Common myeloid progenitor, CD34-positive (primary cell): ENCODE measurements at regions not wholly inside any gene's neighbourhood (a gene's known extent, or its start where the extent isn't known, plus 50 kb on each side); places are given as distances from the start of the nearest gene placed in this dataset.

Experiments
- CTCF ChIA-PET: fragments of 350-600 bp; sonication (Branson Sonifier 250); formaldehyde crosslinking; loops from one replicate; lab custom pipeline; 2021; ENCODE audit warnings: antibody characterized with exemption; lab: Charles Lee
- POLR2A ChIA-PET: fragments of 350-600 bp; sonication (Branson Sonifier 250); formaldehyde crosslinking; loops from one replicate; lab custom pipeline; 2021; ENCODE audit warnings: antibody characterized with exemption; lab: Charles Lee
- DNase-seq, 3 donors: peaks; one replicate each; pipeline versions ENCODE4 v3.0.0 to v3.0.0-alpha.2; 2013
- H3K27ac ChIP-seq, 2 experiments: 1 replicate in 1 of 2; 2 replicates in 1 of 2; pipeline ENCODE4 v1.7.0; 2013; ENCODE audit warnings: inconsistent platforms in 2 of 2, low read length in 2 of 2, mild to moderate bottlenecking in 2 of 2, low read depth in 1 of 2, moderate library complexity in 1 of 2; ENCODE audit not compliant: severe bottlenecking in 2 of 2, insufficient read depth in 1 of 2, poor library complexity in 1 of 2
- H3K27me3 ChIP-seq, 5 experiments: replicated peaks in 2 of 5; 1 replicate in 3 of 5; 2 replicates in 2 of 5; pipeline versions ENCODE4 v1.6.1 to v1.7.0; 2013; ENCODE audit warnings: low read length in 4 of 5, mild to moderate bottlenecking in 2 of 5, moderate library complexity in 2 of 5, inconsistent platforms in 1 of 5; ENCODE audit not compliant: insufficient read depth in 5 of 5, control insufficient read depth in 4 of 5
- H3K36me3 ChIP-seq, 4 experiments: 1 replicate in 2 of 4; 2 replicates in 2 of 4; pipeline versions ENCODE4 v1.6.1 to v1.7.0; 2013; ENCODE audit warnings: low read length in 3 of 4, control low read depth in 1 of 4, mild to moderate bottlenecking in 1 of 4; ENCODE audit not compliant: control insufficient read depth in 4 of 4, insufficient read depth in 4 of 4
- H3K4me1 ChIP-seq, 4 experiments: 1 replicate in 3 of 4; 2 replicates in 1 of 4; pipeline versions ENCODE4 v1.6.1 to v1.7.1; 2013; ENCODE audit warnings: low read length in 3 of 4, mild to moderate bottlenecking in 3 of 4, control low read depth in 1 of 4, inconsistent platforms in 1 of 4, moderate library complexity in 1 of 4; ENCODE audit not compliant: control insufficient read depth in 4 of 4, insufficient read depth in 4 of 4; ENCODE audit errors: control extremely low read depth in 1 of 4
- H3K4me3 ChIP-seq, 7 experiments: 1 replicate in 4 of 7; 2 replicates in 3 of 7; pipeline versions ENCODE4 v1.5.1 to v1.7.0; 2013; ENCODE audit warnings: mild to moderate bottlenecking in 7 of 7, low read length in 6 of 7, moderate library complexity in 6 of 7, inconsistent platforms in 2 of 7, low read depth in 2 of 7, control low read depth in 1 of 7; ENCODE audit not compliant: insufficient read depth in 4 of 7, control insufficient read depth in 1 of 7; ENCODE audit errors: extremely low read depth in 1 of 7
- H3K9me3 ChIP-seq, 5 experiments: 1 replicate in 4 of 5; 2 replicates in 1 of 5; pipeline versions ENCODE4 v1.6.1 to v1.7.1; 2013; ENCODE audit warnings: low read length in 4 of 5, mild to moderate bottlenecking in 2 of 5, inconsistent platforms in 1 of 5, low read depth in 1 of 5, moderate library complexity in 1 of 5; ENCODE audit not compliant: control insufficient read depth in 4 of 5, insufficient read depth in 2 of 5; ENCODE audit errors: control extremely low read depth in 1 of 5
- WGBS: methylation state at CpG from one replicate; pipeline ENCODE4 v1.1.5; 2013; ENCODE audit not compliant: insufficient coverage; 5-methylcytosine and 5-hydroxymethylcytosine counted together

- no peaks in the 10 kb centered on the region for H3K9me3 ChIP-seq
- H3K4me1 ChIP-seq, result peaks cover 3 to 28% (median 5%) of the 10 kb centered on the region in 4 experiments
- DNase-seq, result no peak
- ChIA-PET CTCF (interaction anchor here (0.8 to 11.8 kb wide), 7 partner anchors 13 to 416 kb away, joined by 3 to 414 read pairs (median 3); no protein-coding TSS in a partner anchor), POLR2A (no interaction called here)
- H3K27ac ChIP-seq, result no peak overlapping the region
- H3K4me3 ChIP-seq, result no peak overlapping the region
- H3K36me3 ChIP-seq, result no peaks in the 10 kb centered on the region
- 86% methylated on average over 7 of the region's 10 CpGs for WGBS
- no peaks in the 10 kb centered on the region for H3K27me3 ChIP-seq
Observed at GRCh38 chr3:102223132-102223531, 211.7 kb upstream of the ZPLD1 start.

- DNase-seq, result peak; percentile 56 to 73 (median 71)
- CTCF ChIA-PET, result interaction anchor here (0.8 to 11.8 kb wide), 22 partner anchors 41 to 500 kb away, joined by 3 to 414 read pairs (median 5); partner anchors contain the start of gene CEP97
- no peaks in the 10 kb centered on the region for H3K9me3 ChIP-seq
- POLR2A ChIA-PET, result no interaction called here
- 80% methylated on average over 1 of the region's 3 CpGs for WGBS
- H3K4me1 ChIP-seq, result peaks cover 3 to 30% (median 6%) of the 10 kb centered on the region in 4 experiments
- no peak overlapping the region for H3K4me3 ChIP-seq
- no peaks in the 10 kb centered on the region for H3K36me3 ChIP-seq
- no peak overlapping the region for H3K27ac ChIP-seq
- no peaks in the 10 kb centered on the region for H3K27me3 ChIP-seq
Observed at GRCh38 chr3:102224171-102224570, 210.6 kb upstream of the ZPLD1 start.

DNA sequence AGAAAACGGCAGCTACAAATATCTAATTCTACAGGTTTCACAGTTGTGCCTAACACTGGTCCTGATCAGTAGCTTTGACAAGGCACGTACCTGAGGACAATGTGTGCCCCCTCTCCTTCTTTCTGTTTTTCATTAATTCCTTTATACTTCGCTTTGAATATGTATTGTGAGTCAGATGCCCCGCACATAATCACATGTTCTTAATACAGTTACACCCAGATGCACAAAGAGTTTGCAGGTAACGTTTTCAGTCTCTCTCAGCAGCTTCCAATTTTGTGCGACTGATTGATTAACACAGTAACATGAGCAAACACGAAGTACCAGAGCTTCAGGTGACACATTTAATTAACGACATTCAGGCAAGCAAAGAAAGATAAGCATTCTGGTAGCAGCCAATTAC lies 209.8 kb upstream of the ZPLD1 start:
- peaks cover 3 to 38% (median 13%) of the 10 kb centered on the region in 4 experiments for H3K4me1 ChIP-seq
- H3K9me3 ChIP-seq, result no peaks in the 10 kb centered on the region
- WGBS, result 83% methylated on average over 8 of the region's 8 CpGs
- peak in 1 of 3 donors; percentile 10 for DNase-seq
- ChIA-PET POLR2A (interaction anchor here (0.9 to 1.2 kb wide), 3 partner anchors 373 to 416 kb away, joined by 3 to 9 read pairs (median 5); partner anchors contain the start of gene NFKBIZ), CTCF (interaction anchor here (0.6 to 11.8 kb wide), 55 partner anchors 9 to 540 kb away, joined by 3 to 414 read pairs (median 4); partner anchors contain the start of genes CEP97 and NFKBIZ)
- H3K27ac ChIP-seq, result no peak overlapping the region
- H3K27me3 ChIP-seq, result no peaks in the 10 kb centered on the region
- H3K36me3 ChIP-seq, result no peaks in the 10 kb centered on the region
- no peak overlapping the region for H3K4me3 ChIP-seq

DNA sequence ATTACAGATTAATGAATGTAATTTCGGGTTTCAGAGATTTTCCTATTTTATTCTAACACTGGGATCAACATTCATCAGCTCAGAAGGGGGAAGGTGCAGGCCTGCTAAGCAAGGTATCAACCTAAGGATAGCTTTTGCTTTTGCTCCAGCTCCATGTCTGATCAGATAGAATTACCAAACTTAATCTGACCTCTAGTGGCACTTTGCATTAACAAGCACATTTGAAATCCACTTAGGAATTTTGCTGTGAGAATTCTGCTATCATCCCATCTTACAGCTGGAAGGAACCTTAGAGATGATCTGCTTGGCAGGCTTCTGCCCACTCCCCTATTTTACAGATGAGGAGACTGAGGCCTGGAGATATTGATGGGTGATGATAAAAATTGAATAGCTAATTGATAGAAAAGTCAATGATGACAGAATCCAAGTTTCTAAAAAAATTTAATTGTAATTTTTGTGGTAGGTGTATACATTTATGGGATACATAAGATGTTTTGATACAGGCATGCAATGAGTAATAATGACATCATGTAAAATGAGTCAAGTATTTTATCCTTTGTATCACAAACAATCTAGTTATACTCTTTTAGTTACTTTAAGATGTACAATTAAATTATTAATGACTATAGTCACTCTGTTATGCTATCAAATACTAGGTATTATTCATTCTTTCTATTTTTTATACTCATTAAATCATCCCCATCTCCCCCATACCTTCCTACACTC lies 209.2 kb upstream of the ZPLD1 start:
- H3K27me3 ChIP-seq, result no peaks in the 10 kb centered on the region
- CTCF ChIA-PET, result interaction anchor here (0.6 to 11.8 kb wide), 52 partner anchors 9 to 541 kb away, joined by 3 to 414 read pairs (median 4); partner anchors contain the start of genes CEP97 and NFKBIZ
- H3K27ac ChIP-seq, result no peak overlapping the region
- H3K4me3 ChIP-seq, result no peak overlapping the region
- H3K36me3 ChIP-seq, result no peaks in the 10 kb centered on the region
- H3K9me3 ChIP-seq, result no peaks in the 10 kb centered on the region
- peak; percentile 68 to 73 (median 70) for DNase-seq
- POLR2A ChIA-PET, result interaction anchor here (0.9 to 1.2 kb wide), 3 partner anchors 374 to 416 kb away, joined by 3 to 9 read pairs (median 5); partner anchors contain the start of gene NFKBIZ
- WGBS, result no CpG with 5 or more reads among the region's 1 CpG
- peaks cover 3 to 41% (median 16%) of the 10 kb centered on the region in 4 experiments for H3K4me1 ChIP-seq

- ChIA-PET POLR2A (no interaction called here), CTCF (interaction anchor here (0.8 to 11.8 kb wide), 8 partner anchors 18 to 420 kb away, joined by 3 to 414 read pairs (median 8); no protein-coding TSS in a partner anchor)
- no peak for DNase-seq
- Histone ChIP-seq H3K27me3 (no peaks in the 10 kb centered on the region), H3K9me3 (no peaks in the 10 kb centered on the region), H3K4me3 (no peak overlapping the region), H3K27ac (no peak overlapping the region), H3K4me1 (peaks cover 3 to 41% (median 17%) of the 10 kb centered on the region in 4 experiments), H3K36me3 (no peaks in the 10 kb centered on the region)
- WGBS, result no CpG with 5 or more reads among the region's 1 CpG
Observed at GRCh38 chr3:102226463-102226862, 208.4 kb upstream of the ZPLD1 start.

DNA sequence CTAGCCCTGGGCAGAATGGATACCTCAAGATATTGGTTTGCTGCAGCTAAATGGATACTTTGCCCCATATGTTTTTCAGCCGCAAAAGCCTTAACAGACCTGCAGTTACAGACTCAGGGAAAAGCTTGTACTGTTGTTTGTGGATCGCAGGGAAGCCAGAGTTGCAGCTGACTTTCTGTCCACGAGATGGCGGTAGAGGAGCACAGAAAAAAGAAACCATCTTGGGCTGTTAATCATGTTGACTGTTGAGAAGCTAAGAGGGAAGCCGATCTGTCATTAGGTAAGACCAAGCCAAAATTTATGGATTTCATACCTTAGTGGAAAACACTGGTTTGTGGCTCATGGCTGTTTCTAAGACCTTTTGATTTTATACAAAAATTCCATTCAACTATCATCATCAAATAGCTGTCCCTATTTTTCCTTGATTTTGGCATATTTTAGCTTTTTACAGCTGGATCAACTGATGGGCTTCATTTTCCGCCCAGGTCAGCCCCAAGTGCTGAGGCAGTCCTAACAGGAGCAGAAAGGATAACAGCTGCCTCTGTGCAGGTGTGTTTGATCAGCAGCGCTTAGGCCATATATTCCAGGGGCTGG lies 205.7 kb upstream of the ZPLD1 start:
- no peak overlapping the region for H3K4me3 ChIP-seq
- DNase-seq, result peak; percentile 80 to 92 (median 89)
- WGBS, result 34% methylated on average over 7 of the region's 7 CpGs
- H3K27ac ChIP-seq, result no peak overlapping the region
- ChIA-PET CTCF (interaction anchor here (0.7 to 11.8 kb wide), 26 partner anchors 9 to 445 kb away, joined by 3 to 414 read pairs (median 4); partner anchors contain the start of gene NFKBIZ), POLR2A (interaction anchor here (1.1 to 1.2 kb wide), 2 partner anchors 307 to 380 kb away, joined by 3 read pairs; partner anchors contain the start of gene NFKBIZ)
- no peaks in the 10 kb centered on the region for H3K36me3 ChIP-seq
- H3K27me3 ChIP-seq, result no peaks in the 10 kb centered on the region
- H3K4me1 ChIP-seq, result peaks cover 3 to 25% (median 15%) of the 10 kb centered on the region in 4 experiments
- no peaks in the 10 kb centered on the region for H3K9me3 ChIP-seq
